ENCODE measurements at regions not wholly inside any gene's neighbourhood (a gene's known extent, or its start where the extent isn't known, plus 50 kb on each side); places are given as distances from the start of the nearest gene placed in this dataset.
"Not testable (repeated sequence)": the region's sequence is repeated elsewhere in the genome, so short reads cannot be mapped to it uniquely, and the experiment has no call there.

DNA sequence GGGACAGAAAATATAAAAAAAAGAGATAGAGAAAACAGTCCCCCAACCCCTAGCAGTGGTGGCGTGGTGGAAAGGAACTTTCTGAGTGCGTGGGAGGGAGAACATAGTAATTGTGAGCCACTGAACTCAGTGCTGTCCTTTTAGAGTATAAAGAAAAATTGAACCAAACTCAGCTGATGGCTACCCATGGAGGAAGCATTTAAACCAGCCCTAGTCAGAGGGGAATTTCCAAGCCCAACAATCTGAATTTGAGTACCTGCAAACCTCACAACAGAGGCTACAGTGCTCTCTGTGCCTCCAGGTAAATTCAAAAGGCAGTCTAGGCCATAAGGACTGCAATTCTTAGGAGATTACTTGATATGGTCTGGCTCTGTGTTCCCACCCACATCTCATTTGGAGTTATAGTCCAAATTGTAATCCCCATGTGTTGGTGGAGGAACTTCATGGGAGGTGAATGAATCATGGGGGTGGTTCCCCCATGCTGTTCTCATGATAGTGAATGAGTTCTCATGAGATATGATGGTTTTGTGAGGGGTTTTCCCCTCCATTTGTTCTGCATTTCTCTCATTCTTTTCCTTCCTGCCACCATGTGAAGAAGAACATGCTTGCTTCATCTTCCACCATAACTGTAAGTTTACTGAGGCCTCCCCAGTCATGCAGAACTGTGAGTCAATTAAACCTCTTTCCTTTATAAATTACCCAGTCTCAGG is 687.8 kb downstream of the FAM181B start:
- no peak for DNase-seq

DNA sequence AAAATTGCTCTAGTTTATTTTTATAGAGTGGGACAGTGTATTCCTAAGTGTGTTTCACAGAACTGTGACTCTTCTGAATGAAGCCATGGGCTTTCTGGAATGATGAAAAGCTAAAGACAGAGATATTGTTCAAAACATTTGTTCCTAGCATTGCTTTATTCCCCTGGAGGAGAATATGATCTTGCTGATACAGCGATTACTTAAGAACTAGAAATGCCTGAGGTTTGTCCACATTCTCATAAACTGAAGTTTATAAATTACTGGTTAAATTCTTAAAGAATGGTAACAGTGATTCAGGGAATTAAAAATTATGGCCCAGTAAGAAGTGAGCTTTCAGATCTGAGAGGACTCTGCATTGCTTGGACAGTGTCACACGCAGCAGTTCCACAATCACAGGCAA is 690.3 kb downstream of the FAM181B start:
- no peak for DNase-seq

DNA sequence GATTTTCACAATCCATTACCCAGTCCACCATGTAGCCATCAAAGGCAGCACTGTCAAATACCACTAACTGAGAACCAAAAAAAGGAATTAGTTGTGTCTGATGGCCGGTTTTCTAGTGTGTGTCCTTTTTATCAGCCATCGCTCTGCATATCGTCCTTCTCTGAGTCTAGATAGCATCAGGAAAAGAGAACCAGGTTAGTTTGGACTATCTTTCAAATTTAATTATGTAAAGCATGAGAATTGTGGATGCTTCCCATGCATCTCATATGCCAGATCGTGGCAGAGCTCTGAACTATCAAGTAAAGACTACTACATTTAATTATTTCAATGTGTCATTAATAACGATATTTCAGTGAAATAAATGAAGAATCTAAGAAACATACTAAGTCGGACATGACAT is 691.9 kb downstream of the FAM181B start:
- DNase-seq = no peak

GRCh38 chr11:82038154-82038553 is 695.5 kb downstream of the FAM181B start:
- no peak for DNase-seq

DNA sequence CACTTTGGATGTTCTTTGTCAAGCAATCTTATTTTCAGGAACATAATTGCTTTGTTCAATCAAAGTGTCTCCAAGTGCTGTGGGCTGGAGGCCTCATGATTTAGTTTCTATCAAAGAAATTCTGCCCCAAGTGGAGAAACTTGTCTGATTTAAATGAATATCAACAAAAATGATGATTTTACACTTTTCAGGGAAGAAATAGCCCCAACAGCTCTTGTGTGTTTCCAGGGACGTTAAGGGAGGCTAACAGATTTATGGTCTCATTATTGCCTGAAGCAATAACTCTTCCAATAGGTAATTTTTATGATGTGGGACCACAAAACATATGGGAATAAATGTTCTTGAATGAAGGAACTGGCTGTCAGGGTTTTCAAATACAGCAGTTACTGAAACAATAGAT is 699.1 kb downstream of the FAM181B start:
- no peak for DNase-seq

DNA sequence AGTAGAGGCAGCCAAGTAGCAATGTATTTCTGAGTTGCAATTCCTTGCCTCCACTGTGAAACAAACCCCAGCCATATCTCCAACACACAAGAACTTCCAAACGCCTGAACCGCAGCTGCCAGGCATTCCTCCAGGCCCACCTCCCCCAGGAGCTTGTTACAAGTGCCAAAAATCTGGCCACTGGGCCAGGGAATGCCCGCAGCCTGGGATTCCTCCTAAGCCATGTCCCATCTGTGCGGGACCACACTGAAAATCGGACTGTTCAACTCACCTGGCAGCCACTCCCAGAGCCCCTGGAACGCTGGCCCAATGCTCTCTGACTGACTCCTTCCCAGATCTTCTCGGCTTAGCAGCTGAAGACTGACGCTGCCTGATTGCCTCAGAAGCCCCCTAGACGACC is 706.3 kb downstream of the FAM181B start:
- DNase-seq = not testable (repeated sequence)

GRCh38 chr11:82024760-82025159 is 708.9 kb downstream of the FAM181B start:
- no peak for DNase-seq

DNA sequence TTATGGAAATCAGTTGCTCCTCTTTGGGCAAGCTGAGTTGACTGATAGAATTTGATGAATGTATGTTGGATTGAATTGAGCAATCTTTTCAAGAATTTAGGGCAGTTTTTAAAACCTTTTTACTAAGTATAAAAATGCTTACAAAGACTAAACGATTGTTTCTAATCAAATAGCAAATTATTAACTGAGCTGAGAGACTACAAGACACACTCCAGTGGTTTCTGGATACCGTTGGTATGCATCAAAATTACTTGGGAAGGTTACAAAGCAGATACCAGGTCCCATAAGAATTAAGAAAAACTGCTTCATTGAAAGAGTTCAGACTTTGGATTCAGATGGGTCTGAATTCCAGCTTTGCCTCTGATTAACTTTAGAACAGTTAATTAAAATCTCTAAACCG is 721.4 kb downstream of the FAM181B start:
- DNase-seq = peak; percentile 80

DNA sequence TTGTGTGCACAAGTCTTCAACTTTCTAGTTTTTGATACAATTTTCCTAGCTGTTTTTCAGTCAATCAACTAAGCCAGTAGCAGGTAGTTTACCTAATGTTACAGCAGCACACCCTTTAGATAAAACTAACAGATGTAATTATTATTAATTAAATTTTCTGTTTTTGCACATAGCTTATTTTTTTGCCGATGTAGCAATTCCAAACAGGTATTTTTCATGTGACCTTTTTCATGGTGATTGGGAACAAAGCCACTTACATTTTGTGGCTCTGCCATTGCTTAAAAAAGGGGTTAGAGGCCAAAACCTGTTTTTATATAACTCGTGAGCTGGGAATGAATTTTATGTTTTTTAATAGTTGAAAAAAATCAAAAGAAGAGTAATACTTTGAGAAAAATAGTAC is 724.5 kb downstream of the FAM181B start:
- no peak for DNase-seq

- no peak for DNase-seq
Measured at GRCh38 chr11:82007521-82007920, 726.1 kb downstream of the FAM181B start.

- DNase-seq = no peak
Measured at GRCh38 chr11:82004537-82005213, 729.0 kb downstream of the FAM181B start.

DNA sequence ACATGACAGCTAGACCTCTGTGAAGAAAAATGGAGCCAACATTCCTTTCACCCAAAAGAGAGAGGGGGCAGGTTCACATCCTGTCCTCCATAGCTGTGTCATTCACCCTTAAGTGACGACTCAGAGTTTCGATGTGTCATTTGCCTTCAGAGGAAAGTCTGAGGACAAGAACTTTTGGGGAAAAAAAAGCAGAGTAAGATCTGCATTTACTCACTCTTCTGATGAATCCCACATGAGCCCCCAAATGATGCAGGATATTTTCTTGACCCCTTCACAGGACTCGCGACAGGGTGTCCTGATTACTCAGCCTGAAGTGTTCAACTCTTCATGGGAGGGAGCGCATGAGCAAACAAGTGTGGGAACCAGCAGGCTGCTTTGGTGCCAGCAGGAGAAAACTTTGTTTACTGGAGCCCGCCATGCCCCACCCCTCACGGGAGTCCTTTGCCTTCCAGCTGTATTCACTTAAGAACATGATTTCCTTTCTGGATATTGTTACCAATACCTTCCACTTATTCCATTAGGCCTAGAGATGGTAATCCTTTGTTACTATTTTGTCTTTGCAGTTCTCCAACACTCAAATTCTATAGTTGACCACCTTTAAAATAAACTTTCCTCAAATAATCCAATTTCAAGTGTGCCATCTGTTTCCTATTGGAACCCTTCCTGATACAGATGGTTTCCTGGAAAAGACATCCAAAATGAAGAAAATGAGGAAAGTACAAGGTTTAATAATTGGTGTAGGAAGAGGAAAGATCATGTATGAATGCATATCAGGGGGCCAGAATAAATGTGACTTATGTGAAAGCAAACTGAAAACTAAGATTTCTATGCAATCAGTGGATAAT is 729.8 kb downstream of the FAM181B start:
- peak; percentile 40 for DNase-seq

- DNase-seq = no peak
Measured at GRCh38 chr11:82003024-82003423, 730.6 kb downstream of the FAM181B start.

DNA sequence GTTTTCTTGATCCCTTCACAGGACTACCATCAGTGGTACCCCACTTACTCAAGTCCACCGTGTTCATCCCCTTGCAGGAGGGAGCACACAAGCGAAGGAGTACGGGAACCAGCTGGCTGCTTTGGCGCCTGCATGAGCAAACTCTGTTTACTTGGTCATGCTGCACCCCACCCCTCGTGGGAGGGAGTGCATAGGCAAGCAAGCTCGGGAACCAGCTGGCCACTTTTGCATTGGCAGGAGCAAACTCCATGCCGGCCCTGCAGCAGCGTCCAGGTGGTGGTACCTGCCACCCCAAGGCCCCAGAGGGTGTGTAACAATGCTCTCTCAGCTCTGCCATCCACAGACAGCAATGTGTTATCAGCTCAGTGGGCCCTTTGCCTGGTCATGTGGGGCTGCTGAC is 737.8 kb downstream of the FAM181B start:
- DNase-seq = no peak

DNA sequence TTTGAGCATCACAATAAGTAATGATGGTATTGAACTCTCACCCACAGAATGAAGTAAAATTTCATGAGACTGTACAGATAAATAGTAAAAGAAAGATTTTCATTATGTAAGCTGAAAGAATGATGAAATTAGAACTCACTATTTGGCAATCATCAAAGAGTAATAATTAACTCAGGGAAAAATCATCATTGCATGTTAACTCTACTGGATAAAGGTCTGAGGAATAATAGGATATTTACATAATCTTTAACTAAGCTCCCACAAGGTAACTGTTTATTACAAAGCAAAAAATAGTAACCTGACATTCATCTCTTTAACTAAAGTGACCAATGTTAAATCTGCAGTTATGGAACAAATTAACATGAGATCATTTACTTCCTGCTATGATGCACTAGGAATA is 739.9 kb downstream of the FAM181B start:
- peak; percentile 33 for DNase-seq

GRCh38 chr11:81990659-81991443 is 742.8 kb downstream of the FAM181B start:
- no peak for DNase-seq

DNA sequence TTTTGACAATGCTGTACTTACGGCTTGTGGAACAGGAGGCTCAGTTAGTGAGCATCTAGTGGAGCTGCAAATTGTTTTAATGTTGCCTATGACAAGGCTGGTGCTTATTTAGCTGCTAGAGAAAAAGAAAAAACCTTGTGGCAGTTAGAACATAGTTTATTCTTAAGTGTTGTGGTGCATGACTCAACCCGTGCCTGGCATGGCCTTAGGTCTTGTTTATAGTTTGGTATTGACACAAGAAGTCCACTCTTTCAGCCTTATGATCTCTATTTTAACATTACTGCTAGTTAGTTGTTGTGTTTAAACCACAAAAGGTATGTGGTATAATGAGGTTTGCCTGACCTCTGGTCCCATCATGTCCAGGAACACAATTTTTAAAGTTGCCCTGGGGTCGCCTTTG is 744.6 kb downstream of the FAM181B start:
- peak; percentile 17 for DNase-seq

DNA sequence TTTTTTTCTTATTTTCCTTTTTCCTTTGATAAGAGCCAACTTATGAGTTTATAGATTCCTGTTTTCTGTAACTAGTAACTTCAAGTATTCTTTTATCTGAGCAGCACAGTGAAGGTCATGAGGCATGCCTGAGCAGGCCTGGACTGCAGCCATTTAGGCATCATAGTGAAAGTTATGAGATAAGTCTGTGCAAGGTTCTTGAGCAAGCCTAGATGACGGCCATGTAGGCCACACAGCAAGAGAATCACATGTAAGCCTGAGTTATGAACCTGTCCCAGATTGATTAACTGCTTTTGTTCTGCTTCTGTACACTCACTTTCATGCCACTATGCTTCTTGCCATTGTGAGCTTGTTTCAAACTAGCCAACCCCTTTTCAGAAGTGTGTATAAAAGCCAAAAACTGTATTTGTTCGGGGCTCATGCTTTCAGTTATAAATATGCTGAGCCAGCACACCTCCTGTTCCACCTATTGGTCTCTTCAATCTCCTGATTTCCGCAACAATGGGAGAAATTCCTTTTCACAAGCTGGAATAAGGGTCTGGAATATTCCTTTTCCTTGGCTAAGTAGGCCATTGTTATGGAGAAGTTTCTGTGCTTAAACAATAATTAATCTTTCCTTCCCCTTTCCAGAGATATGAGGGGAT is 745.7 kb downstream of the FAM181B start:
- DNase-seq = peak; percentile 74

DNA sequence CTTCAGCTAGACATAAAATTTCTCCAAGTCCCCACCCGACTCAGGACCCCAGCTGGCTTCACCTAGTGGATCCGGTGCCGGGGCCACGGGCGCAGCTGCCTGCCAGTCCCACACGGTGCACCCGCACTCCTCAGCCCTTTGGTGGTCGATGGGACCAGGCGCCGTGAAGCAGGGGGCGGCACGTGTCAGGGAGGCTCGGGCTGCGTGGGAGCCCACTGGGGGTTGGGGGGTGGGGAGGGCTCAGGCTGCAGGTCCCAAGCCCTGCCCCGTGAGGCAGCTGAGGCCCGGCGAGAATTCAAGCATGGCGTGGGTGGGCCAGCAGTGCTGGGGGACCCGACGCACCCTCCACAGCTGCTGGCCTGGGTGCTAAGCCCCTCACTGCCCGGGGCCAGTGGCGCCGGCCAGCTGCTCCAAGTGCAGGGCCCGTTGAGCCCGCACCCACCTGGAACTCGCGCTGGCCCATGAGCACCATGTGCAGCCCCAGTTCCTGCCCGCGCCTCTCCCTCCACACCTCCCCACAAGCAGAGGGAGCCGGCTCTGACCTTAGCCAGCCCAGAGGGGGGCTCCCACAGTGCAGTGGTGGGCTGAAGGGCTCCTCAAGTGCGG is 747.0 kb downstream of the FAM181B start:
- no peak for DNase-seq

DNA sequence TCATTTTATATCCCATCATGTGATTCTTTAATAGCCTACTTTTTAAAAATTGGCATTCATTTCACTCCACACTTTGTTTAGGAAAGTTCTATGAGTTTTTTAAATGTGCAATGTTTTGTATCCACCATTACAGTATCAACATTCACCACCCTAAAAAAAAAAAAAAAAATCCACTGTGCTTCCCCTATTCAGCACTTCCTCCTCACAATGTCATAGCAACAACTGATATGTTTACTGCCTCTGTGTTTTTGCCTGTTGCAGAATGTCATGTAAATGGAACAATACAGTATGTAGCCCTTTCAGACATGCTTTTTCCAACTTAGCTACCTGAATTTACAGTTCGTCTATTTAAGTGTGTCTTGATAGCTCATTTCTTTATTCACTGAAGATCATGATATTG is 754.2 kb downstream of the FAM181B start:
- DNase-seq = no peak

GRCh38 chr11:81975261-81975900 is 758.3 kb downstream of the FAM181B start:
- no peak for DNase-seq

- DNase-seq = no peak
Measured at GRCh38 chr11:81970886-81971285, 762.8 kb downstream of the FAM181B start.
